ENCODE measurements at regions not wholly inside any gene's neighbourhood (a gene's known extent, or its start where the extent isn't known, plus 50 kb on each side); places are given as distances from the start of the nearest gene placed in this dataset.

- TF ChIP-seq CHD7 (IDR thresholded peaks at IDR 0.05; ENCODE audit: insufficient replicate concordance, low read length): no peak
These were observed 93.0 kb upstream of the ZFHX3 start (continued) for GRCh38 chr16:73140929-73141328.

All from H1 (cell line).